ENCODE measurements at regions not wholly inside any gene's neighbourhood (a gene's known extent, or its start where the extent isn't known, plus 50 kb on each side); places are given as distances from the start of the nearest gene placed in this dataset.
"Not testable (repeated sequence)": the region's sequence is repeated elsewhere in the genome, so short reads cannot be mapped to it uniquely, and the experiment has no call there.

DNA sequence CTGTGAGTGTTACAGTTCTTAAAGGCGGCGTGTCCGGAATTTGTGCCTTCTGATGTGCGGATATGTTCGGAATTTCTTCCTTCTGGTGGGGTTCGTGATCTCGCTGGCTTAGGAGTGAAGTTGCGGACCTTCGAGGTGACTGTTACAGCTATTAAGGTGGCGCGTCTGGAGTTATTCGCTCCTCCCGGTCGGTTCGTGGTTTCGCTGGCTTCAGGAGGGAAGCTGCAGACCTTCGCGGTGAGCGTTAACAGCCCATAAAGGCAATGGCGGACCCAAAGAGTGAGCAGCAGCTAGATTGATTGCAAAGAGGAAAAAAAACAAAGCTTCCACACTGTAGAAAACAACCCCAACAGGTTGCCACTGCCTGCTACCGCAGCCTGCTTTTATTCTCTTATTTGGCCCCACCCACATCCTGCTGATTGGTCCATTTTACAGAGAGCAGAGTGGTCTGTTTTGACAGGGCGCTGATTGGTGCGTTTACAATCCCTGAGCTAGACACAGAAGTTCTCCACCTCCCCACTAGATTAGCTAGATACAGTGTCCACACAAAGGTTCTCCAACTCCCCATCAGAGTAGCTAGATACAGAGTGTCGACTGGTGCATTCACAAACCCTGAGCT lies 95.7 kb upstream of the MYO10 start:
- TF ChIP-seq POLR2AphosphoS5 (IDR thresholded peaks at IDR 0.05; ENCODE audit: borderline replicate concordance, low read depth, low read length); EZH2 (IDR thresholded peaks at IDR 0.05): not testable (repeated sequence)
